Neural cell (in vitro differentiated cells): ENCODE measurements at regions not wholly inside any gene's neighbourhood (a gene's known extent, or its start where the extent isn't known, plus 50 kb on each side); places are given as distances from the start of the nearest gene placed in this dataset.

Source experiments
- H2AFZ ChIP-seq: fragments of 200-600, 300-800 bp; sonication (generic), shearing (Covaris generic); 2 replicates; pipeline ENCODE4 v1.6.0; 2014; ENCODE audit warnings: low read depth, mild to moderate bottlenecking, antibody characterized with exemption, low read length, moderate library complexity
- H3F3A ChIP-seq: fragments of 200-600 bp; shearing (Covaris generic); 2 replicates; pipeline ENCODE4 v1.6.1; 2016; ENCODE audit warnings: mild to moderate bottlenecking, moderate library complexity, mixed read lengths, antibody characterized with exemption, low read length; ENCODE audit not compliant: insufficient read depth, poor library complexity, severe bottlenecking
- H3K27ac ChIP-seq: fragments of 200-600, 300-800 bp; sonication (generic), shearing (Covaris generic); 2 replicates; pipeline ENCODE4 v1.5.1; 2014; ENCODE audit warnings: mild to moderate bottlenecking, low read length, moderate library complexity
- H3K27me3 ChIP-seq: fragments of 300-800, 200-600 bp; sonication (generic), shearing (Covaris generic); 2 replicates; pipeline ENCODE4 v1.6.0; 2014; ENCODE audit warnings: mild to moderate bottlenecking, low read depth, low read length, moderate library complexity; ENCODE audit not compliant: insufficient read depth
- H3K36me3 ChIP-seq: fragments of 300-800, 200-600 bp; sonication (generic), shearing (Covaris generic); 2 replicates; pipeline ENCODE4 v1.5.1; 2014; ENCODE audit warnings: mild to moderate bottlenecking, antibody characterized with exemption, low read length, moderate library complexity; ENCODE audit not compliant: insufficient read depth
- H3K4me2 ChIP-seq: fragments of 300-800, 200-600 bp; sonication (generic), shearing (Covaris generic); 2 replicates; pipeline ENCODE4 v1.6.0; 2014; ENCODE audit warnings: mild to moderate bottlenecking, low read length
- H3K4me3 ChIP-seq: fragments of 300-800, 200-600 bp; sonication (generic), shearing (Covaris generic); 2 replicates; pipeline ENCODE4 v1.5.1; 2014; ENCODE audit warnings: mild to moderate bottlenecking, low read length, moderate library complexity
- H3K79me2 ChIP-seq: fragments of 200-600 bp; shearing (Covaris generic); replicated peaks from 2 replicates; pipeline ENCODE4 v1.6.0; 2014; ENCODE audit warnings: mild to moderate bottlenecking, low read length, moderate library complexity; ENCODE audit not compliant: insufficient read depth
- H3K9ac ChIP-seq: fragments of 300-800, 200-600 bp; sonication (generic), shearing (Covaris generic); 2 replicates; pipeline ENCODE4 v1.6.1; 2016; ENCODE audit warnings: mild to moderate bottlenecking, low read length, mixed read lengths
- H3K9me2 ChIP-seq: fragments of 200-600 bp; shearing (Covaris generic); 2 replicates; pipeline ENCODE4 v1.6.1; 2016; ENCODE audit warnings: mild to moderate bottlenecking, low read length, mixed read lengths; ENCODE audit not compliant: insufficient read depth
- H3K9me3 ChIP-seq: fragments of 200-600, 300-800 bp; sonication (generic), shearing (Covaris generic); 2 replicates; pipeline ENCODE4 v1.6.1; 2016; ENCODE audit warnings: mild to moderate bottlenecking, mixed run types, low read length, moderate library complexity, mixed read lengths
- H4K20me1 ChIP-seq: fragments of 200-600 bp; shearing (Covaris generic); 2 replicates; pipeline ENCODE4 v1.6.1; 2016; ENCODE audit warnings: mild to moderate bottlenecking, mixed run types; ENCODE audit not compliant: insufficient read depth
- EP300 ChIP-seq: fragments of 450-650 bp; conservative IDR thresholded peaks from 2 replicates; pipeline ENCODE4 v1.6.1; 2014; ENCODE audit warnings: antibody characterized with exemption, mild to moderate bottlenecking, moderate library complexity; ENCODE audit not compliant: poor library complexity, severe bottlenecking
- EZH2 ChIP-seq: fragments of 200-600, 300-800 bp; shearing (Covaris generic), sonication (generic); IDR thresholded peaks from 2 replicates; pipeline ENCODE4 v1.6.1; 2014; ENCODE audit warnings: antibody characterized with exemption, low read length, borderline replicate concordance, mild to moderate bottlenecking; ENCODE audit not compliant: insufficient read depth, poor library complexity, severe bottlenecking
- MXI1 ChIP-seq: fragments of 450-650 bp; conservative IDR thresholded peaks from 2 replicates; pipeline ENCODE4 v1.6.1; 2014; ENCODE audit warnings: antibody characterized with exemption, mild to moderate bottlenecking; ENCODE audit not compliant: poor library complexity, severe bottlenecking
- POLR2AphosphoS5 ChIP-seq: IDR thresholded peaks from 2 replicates; pipeline ENCODE4 v1.6.1; 2012
- RAD21 ChIP-seq: fragments of 450-650 bp; conservative IDR thresholded peaks from 2 replicates; pipeline ENCODE4 v1.6.1; 2014; ENCODE audit warnings: antibody characterized with exemption, mild to moderate bottlenecking, moderate library complexity
- REST ChIP-seq: IDR thresholded peaks from 2 replicates; pipeline ENCODE4 v1.6.1; 2012; ENCODE audit warnings: borderline replicate concordance
- SMC3 ChIP-seq: fragments of 450-650 bp; conservative IDR thresholded peaks from 2 replicates; pipeline ENCODE4 v1.6.1; 2014; ENCODE audit warnings: antibody characterized with exemption, mild to moderate bottlenecking, moderate library complexity; ENCODE audit not compliant: poor library complexity
- TAF1 ChIP-seq: IDR thresholded peaks from 2 replicates; pipeline ENCODE4 v1.6.1; 2012; ENCODE audit warnings: low read depth
- TF ChIP-seq, protein P1 (sequence below): fragments of 450-650 bp; IDR thresholded peaks from 2 replicates; pipeline ENCODE4 v1.5.1; 2014; ENCODE audit warnings: antibody characterized with exemption, mild to moderate bottlenecking, moderate library complexity; ENCODE audit not compliant: poor library complexity, severe bottlenecking

GRCh38 chr1:113185463-113186104 lies 112.6 kb downstream of the LRIG2 start:
- Histone ChIP-seq H3K9ac (no peak overlapping the region), H3K27ac (no peak overlapping the region), H4K20me1 (no peaks in the 10 kb centered on the region), H3K4me3 (no peak overlapping the region), H3K9me3 (no peaks in the 10 kb centered on the region), H3K36me3 (no peaks in the 10 kb centered on the region), H3K27me3 (no peaks in the 10 kb centered on the region), H3K9me2 (no peaks in the 10 kb centered on the region), H3F3A (no peaks in the 10 kb centered on the region), H3K4me2 (no peak overlapping the region), H2AFZ (no peak overlapping the region), H3K79me2 (no peaks in the 10 kb centered on the region)
- no peak for TF ChIP-seq POLR2AphosphoS5
- no peak for TF ChIP-seq REST
- TF ChIP-seq TAF1: no peak
- TF ChIP-seq EP300: no peak
- TF ChIP-seq EZH2: no peak
- TF ChIP-seq RAD21: no peak
- TF ChIP-seq, protein P1, sequence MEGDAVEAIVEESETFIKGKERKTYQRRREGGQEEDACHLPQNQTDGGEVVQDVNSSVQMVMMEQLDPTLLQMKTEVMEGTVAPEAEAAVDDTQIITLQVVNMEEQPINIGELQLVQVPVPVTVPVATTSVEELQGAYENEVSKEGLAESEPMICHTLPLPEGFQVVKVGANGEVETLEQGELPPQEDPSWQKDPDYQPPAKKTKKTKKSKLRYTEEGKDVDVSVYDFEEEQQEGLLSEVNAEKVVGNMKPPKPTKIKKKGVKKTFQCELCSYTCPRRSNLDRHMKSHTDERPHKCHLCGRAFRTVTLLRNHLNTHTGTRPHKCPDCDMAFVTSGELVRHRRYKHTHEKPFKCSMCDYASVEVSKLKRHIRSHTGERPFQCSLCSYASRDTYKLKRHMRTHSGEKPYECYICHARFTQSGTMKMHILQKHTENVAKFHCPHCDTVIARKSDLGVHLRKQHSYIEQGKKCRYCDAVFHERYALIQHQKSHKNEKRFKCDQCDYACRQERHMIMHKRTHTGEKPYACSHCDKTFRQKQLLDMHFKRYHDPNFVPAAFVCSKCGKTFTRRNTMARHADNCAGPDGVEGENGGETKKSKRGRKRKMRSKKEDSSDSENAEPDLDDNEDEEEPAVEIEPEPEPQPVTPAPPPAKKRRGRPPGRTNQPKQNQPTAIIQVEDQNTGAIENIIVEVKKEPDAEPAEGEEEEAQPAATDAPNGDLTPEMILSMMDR: no peak
- no peak for TF ChIP-seq MXI1
- TF ChIP-seq SMC3: no peak

DNA sequence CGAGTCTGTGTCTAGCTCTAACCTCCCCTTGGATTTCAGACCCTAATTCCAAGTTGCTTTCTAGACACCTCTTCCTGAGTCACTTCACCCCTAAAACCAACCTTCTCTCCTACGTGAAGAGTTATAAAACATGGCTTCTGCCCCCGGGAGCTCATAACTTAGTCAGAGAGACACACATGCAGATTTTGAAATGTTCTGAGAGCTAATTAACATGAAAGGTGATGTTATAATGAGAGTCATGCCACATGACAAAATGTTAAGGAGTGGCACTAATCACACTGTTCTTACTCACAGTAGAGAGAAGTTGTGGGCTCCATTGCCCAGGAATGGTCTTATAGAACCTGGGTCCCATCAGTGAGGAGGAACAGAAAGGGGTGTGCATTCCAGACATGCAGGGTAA lies 117.1 kb downstream of the LRIG2 start:
- Histone ChIP-seq H3K9ac (no peak overlapping the region), H3K9me2 (no peaks in the 10 kb centered on the region), H3K4me3 (no peak overlapping the region), H3K9me3 (no peaks in the 10 kb centered on the region), H3F3A (no peaks in the 10 kb centered on the region), H3K27me3 (no peaks in the 10 kb centered on the region), H3K36me3 (no peaks in the 10 kb centered on the region), H3K79me2 (no peaks in the 10 kb centered on the region), H4K20me1 (no peaks in the 10 kb centered on the region), H3K27ac (no peak overlapping the region), H3K4me2 (no peak overlapping the region), H2AFZ (no peak overlapping the region)
- TF ChIP-seq TAF1 (no peak), EZH2 (no peak), EP300 (no peak), SMC3 (no peak), REST (no peak), RAD21 (no peak)
- TF ChIP-seq, protein P1: no peak
